ENCODE measurements at regions not wholly inside any gene's neighbourhood (a gene's known extent, or its start where the extent isn't known, plus 50 kb on each side); places are given as distances from the start of the nearest gene placed in this dataset.

DNA sequence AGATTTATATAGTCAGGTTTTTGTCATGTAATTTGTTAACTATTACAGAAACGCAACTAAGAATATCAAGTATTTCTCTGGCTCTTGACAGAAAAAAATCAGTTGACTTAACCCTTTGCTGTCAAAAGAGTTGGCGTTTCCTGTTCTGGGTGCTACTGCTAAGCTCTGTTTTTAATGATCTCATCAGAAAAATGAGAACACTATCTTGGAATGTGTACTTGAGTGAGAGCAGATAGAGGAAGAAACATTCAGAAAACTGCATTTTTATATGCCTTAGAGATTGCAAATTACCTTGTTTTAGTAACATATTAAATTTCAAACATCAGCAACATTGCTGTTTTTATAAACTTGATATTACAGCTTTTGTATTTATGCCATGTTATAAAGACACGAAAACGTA lies 297.9 kb downstream of the RDH14 start:
- no peaks in the 10 kb centered on the region for H3K36me3 ChIP-seq (ENCODE audit: low read depth)
- in situ Hi-C loops (cut with MboI), result no loop called here
- H3K27me3 ChIP-seq (replicated peaks; ENCODE audit: insufficient read depth), result no peaks in the 10 kb centered on the region
- H2AFZ ChIP-seq, result no peak overlapping the region
- H3K4me2 ChIP-seq (ENCODE audit: unreplicated experiment), result no peak overlapping the region
- H3K27ac ChIP-seq, result no peak overlapping the region
- no peaks in the 10 kb centered on the region for H3K4me1 ChIP-seq (ENCODE audit: insufficient read depth)
- no peaks in the 10 kb centered on the region for H3F3A ChIP-seq (ENCODE audit: insufficient read depth)
- H3K9me2 ChIP-seq (ENCODE audit: insufficient read depth), result no peaks in the 10 kb centered on the region
- H3K9ac ChIP-seq, result no peak overlapping the region
- no peaks in the 10 kb centered on the region for H3K79me2 ChIP-seq (ENCODE audit: insufficient read depth)
- DNase-seq, result peak; percentile 30
- H3K4me3 ChIP-seq, result no peak overlapping the region
- WGBS, 2 experiments (ENCODE audit: low coverage in 1 of 2, low lambda C conversion rate in 2 of 2, missing lambda C conversion rate in 2 of 2), result 12 to 14% methylated on average over 4 of the region's 4 CpGs
- no peaks in the 10 kb centered on the region for H4K20me1 ChIP-seq (ENCODE audit: insufficient read depth)
- no peaks in the 10 kb centered on the region for H3K9me3 ChIP-seq (ENCODE audit: low read depth)
- TF ChIP-seq EZH2phosphoT487 (IDR thresholded peaks at IDR 0.05; ENCODE audit: insufficient read depth, low read depth) (no peak), EZH2 (IDR thresholded peaks at IDR 0.05; ENCODE audit: insufficient read depth, poor library complexity, severe bottlenecking) (no peak)

DNA sequence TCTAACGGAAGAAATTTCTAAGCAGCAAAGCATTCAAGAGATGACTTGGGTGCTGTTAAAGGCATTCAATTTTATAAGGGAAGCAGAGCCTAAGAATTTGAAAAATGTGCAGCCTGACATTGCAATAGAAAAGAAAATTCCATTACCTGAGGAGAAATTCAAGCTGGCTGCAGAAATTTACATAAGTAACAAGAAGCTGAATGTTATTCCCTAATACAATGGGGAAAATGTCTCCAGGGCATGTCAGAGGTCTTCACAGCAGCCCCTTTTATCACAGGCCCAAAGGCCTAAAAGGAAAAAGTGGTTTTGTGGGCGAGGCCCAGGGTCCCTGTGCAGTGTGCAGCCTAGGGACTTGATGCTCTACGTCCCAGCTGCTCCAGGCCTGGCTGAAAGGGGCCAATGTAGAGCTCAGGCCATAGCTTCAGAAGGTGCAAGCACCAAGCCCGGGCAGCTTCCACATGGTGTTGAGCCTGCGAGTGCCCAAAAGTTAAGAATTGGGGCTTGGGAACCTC lies 306.7 kb downstream of the RDH14 start:
- H3K9ac ChIP-seq, result no peak overlapping the region
- H3K4me2 ChIP-seq (ENCODE audit: unreplicated experiment), result no peak overlapping the region
- in situ Hi-C loops (cut with MboI), result no loop called here
- H3K9me2 ChIP-seq (ENCODE audit: insufficient read depth), result no peaks in the 10 kb centered on the region
- no peaks in the 10 kb centered on the region for H4K20me1 ChIP-seq (ENCODE audit: insufficient read depth)
- H3K4me1 ChIP-seq (ENCODE audit: insufficient read depth), result no peaks in the 10 kb centered on the region
- TF ChIP-seq EZH2 (IDR thresholded peaks at IDR 0.05; ENCODE audit: insufficient read depth, poor library complexity, severe bottlenecking) (no peak), EZH2phosphoT487 (IDR thresholded peaks at IDR 0.05; ENCODE audit: insufficient read depth, low read depth) (no peak)
- WGBS, 2 experiments (ENCODE audit: low coverage in 1 of 2, low lambda C conversion rate in 2 of 2, missing lambda C conversion rate in 2 of 2), result 72 to 74% methylated on average over 5 of the region's 5 CpGs
- no peaks in the 10 kb centered on the region for H3K9me3 ChIP-seq (ENCODE audit: low read depth)
- no peak overlapping the region for H3K27ac ChIP-seq
- H3F3A ChIP-seq (ENCODE audit: insufficient read depth), result no peaks in the 10 kb centered on the region
- no peak overlapping the region for H3K4me3 ChIP-seq
- no peaks in the 10 kb centered on the region for H3K27me3 ChIP-seq (replicated peaks; ENCODE audit: insufficient read depth)
- DNase-seq, result no peak
- no peak overlapping the region for H2AFZ ChIP-seq
- H3K79me2 ChIP-seq (ENCODE audit: insufficient read depth), result no peaks in the 10 kb centered on the region
- no peaks in the 10 kb centered on the region for H3K36me3 ChIP-seq (ENCODE audit: low read depth)

GRCh38 chr2:18251486-18251885 lies 309.0 kb downstream of the RDH14 start:
- no peak for TF ChIP-seq EZH2phosphoT487 (IDR thresholded peaks at IDR 0.05; ENCODE audit: insufficient read depth, low read depth)
- TF ChIP-seq EZH2 (IDR thresholded peaks at IDR 0.05; ENCODE audit: insufficient read depth, poor library complexity, severe bottlenecking), result no peak
- Histone ChIP-seq H4K20me1 (ENCODE audit: insufficient read depth) (no peaks in the 10 kb centered on the region), H3K9me3 (ENCODE audit: low read depth) (no peaks in the 10 kb centered on the region), H3K9me2 (ENCODE audit: insufficient read depth) (no peaks in the 10 kb centered on the region), H3K79me2 (ENCODE audit: insufficient read depth) (no peaks in the 10 kb centered on the region), H3K27me3 (replicated peaks; ENCODE audit: insufficient read depth) (no peaks in the 10 kb centered on the region), H2AFZ (no peak overlapping the region), H3K27ac (no peak overlapping the region), H3F3A (ENCODE audit: insufficient read depth) (no peaks in the 10 kb centered on the region), H3K36me3 (ENCODE audit: low read depth) (no peaks in the 10 kb centered on the region), H3K4me3 (no peak overlapping the region), H3K4me2 (ENCODE audit: unreplicated experiment) (no peak overlapping the region), H3K9ac (no peak overlapping the region), H3K4me1 (ENCODE audit: insufficient read depth) (no peaks in the 10 kb centered on the region)
- DNase-seq, result no peak
- WGBS, 2 experiments (ENCODE audit: low coverage in 1 of 2, low lambda C conversion rate in 2 of 2, missing lambda C conversion rate in 2 of 2), result 87 to 91% methylated on average over 2 of the region's 2 CpGs
- in situ Hi-C loops (cut with MboI), result no loop called here

DNA sequence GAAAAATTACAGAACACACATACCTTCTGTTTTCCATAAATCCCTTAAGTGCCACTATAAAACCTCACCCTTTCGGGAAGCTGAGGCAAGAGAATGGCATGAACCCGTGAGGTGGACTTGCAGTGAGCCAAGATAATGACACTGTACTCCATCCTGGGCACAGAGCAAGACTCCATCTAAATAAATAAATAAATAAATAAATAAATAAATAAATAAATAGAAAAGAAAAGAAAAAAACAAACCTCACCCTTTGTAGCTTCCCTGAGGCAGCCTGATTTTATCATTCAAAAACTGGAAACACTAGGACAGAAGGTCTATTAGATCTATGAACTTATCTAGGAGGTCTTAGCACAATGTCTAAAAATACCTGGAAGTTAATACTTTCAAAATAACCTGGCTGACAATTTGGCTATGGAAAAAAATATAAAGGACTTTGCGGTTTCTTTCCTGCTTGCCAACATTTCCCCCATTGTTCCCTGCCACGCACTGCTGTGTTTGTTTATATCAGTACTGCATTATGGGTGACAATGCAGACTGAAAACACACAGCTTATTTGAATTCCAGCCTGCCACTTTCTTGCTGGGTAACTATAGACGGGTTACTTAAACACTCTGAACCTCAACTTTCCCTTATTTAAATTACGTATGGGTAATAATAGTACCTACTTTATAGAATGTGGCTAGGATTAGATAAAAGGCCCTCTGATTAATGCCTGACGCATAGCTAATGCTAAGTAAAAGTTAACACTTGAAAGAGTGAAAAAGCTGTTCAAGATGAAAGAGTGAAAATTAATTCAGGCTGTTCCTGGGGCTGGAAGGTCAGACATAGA lies 313.0 kb downstream of the RDH14 start:
- Histone ChIP-seq H3K4me1 (ENCODE audit: insufficient read depth) (no peaks in the 10 kb centered on the region), H3K27ac (no peak overlapping the region), H3F3A (ENCODE audit: insufficient read depth) (no peaks in the 10 kb centered on the region), H2AFZ (no peak overlapping the region), H3K9me3 (ENCODE audit: low read depth) (no peaks in the 10 kb centered on the region), H4K20me1 (ENCODE audit: insufficient read depth) (no peaks in the 10 kb centered on the region), H3K9ac (no peak overlapping the region), H3K36me3 (ENCODE audit: low read depth) (no peaks in the 10 kb centered on the region), H3K27me3 (replicated peaks; ENCODE audit: insufficient read depth) (no peaks in the 10 kb centered on the region), H3K9me2 (ENCODE audit: insufficient read depth) (no peaks in the 10 kb centered on the region), H3K79me2 (ENCODE audit: insufficient read depth) (no peaks in the 10 kb centered on the region), H3K4me3 (no peak overlapping the region), H3K4me2 (ENCODE audit: unreplicated experiment) (no peak overlapping the region)
- in situ Hi-C loops (cut with MboI), result no loop called here
- 85 to 88% methylated on average over 7 of the region's 7 CpGs for WGBS, 2 experiments (ENCODE audit: low coverage in 1 of 2, low lambda C conversion rate in 2 of 2, missing lambda C conversion rate in 2 of 2)
- no peak for DNase-seq
- TF ChIP-seq EZH2phosphoT487 (IDR thresholded peaks at IDR 0.05; ENCODE audit: insufficient read depth, low read depth) (no peak), EZH2 (IDR thresholded peaks at IDR 0.05; ENCODE audit: insufficient read depth, poor library complexity, severe bottlenecking) (no peak)

Measured in GM23248 (cell line).